ENCODE measurements at regions not wholly inside any gene's neighbourhood (a gene's known extent, or its start where the extent isn't known, plus 50 kb on each side); places are given as distances from the start of the nearest gene placed in this dataset.
"Not testable (repeated sequence)": the region's sequence is repeated elsewhere in the genome, so short reads cannot be mapped to it uniquely, and the experiment has no call there.

DNA sequence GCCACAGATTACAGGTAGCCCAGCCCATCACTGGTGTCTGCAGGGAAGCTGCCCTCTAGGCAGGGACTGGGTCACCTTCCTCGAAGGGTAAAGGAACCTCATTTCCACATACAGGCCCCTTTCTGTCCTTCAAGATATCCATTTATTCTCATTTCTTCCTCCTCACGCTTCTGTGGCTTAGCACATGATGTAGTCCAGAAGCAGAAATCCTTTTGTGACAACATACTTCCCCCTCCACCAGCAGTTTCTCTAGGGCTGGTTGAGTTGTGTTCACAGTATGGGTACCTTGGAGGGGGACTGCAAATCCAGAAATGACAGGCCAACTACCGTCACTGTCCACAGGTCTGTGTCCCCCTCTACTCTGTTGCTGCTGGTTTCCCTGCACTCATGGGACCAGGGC is 364.9 kb downstream of the ANAPC1 start:
- no peak for DNase-seq
- Histone ChIP-seq H3K4me1 (peaks cover 0 to 19% (median 14%) of the 10 kb centered on the region in 4 donors), H3K36me3 (no peaks in the 10 kb centered on the region), H3K27ac (no peak overlapping the region), H3K9me3 (no peaks in the 10 kb centered on the region), H3K27me3 (no peaks in the 10 kb centered on the region), H3K4me3 (no peak overlapping the region)
- intact Hi-C loops (cut with DNase I; ENCODE audit: low total_unique reads), result no loop called here
- TF ChIP-seq, protein P1, sequence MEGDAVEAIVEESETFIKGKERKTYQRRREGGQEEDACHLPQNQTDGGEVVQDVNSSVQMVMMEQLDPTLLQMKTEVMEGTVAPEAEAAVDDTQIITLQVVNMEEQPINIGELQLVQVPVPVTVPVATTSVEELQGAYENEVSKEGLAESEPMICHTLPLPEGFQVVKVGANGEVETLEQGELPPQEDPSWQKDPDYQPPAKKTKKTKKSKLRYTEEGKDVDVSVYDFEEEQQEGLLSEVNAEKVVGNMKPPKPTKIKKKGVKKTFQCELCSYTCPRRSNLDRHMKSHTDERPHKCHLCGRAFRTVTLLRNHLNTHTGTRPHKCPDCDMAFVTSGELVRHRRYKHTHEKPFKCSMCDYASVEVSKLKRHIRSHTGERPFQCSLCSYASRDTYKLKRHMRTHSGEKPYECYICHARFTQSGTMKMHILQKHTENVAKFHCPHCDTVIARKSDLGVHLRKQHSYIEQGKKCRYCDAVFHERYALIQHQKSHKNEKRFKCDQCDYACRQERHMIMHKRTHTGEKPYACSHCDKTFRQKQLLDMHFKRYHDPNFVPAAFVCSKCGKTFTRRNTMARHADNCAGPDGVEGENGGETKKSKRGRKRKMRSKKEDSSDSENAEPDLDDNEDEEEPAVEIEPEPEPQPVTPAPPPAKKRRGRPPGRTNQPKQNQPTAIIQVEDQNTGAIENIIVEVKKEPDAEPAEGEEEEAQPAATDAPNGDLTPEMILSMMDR (IDR thresholded peaks at IDR 0.05), result no peak

DNA sequence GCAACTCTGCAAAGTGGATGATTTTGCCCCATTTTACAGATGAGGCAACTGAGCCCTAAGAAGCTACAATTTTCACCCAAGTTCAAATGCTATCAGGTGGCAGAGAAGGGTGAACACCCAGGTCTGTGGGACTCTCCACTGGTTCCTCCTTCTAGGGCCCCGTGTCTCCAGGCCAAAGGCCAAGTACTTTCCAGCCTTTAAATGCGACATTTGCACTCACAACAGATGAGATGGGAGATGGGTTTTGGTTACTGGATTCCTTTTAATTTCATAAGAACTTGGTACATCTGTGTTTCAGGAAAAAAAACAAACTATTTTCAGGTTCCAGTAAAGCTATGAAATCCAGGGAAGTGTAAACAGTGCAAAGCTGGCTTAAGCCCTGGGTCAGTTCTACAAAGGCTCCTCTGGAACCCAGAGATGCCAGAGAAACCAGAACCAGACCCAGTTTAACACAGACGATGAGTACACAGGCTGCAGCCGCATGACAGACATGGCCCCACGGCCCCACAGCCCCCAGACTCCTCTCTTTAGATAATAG is 361.7 kb downstream of the ANAPC1 start:
- peaks cover 0 to 19% (median 14%) of the 10 kb centered on the region in 4 donors for H3K4me1 ChIP-seq
- H3K27me3 ChIP-seq, result no peaks in the 10 kb centered on the region
- intact Hi-C loops (cut with DNase I; ENCODE audit: low total_unique reads), result no loop called here
- no peak for DNase-seq
- TF ChIP-seq, protein P1 (IDR thresholded peaks at IDR 0.05), result no peak
- peak overlapping the region in 1 of 2 donors; percentile 4 for H3K27ac ChIP-seq
- no peaks in the 10 kb centered on the region for H3K9me3 ChIP-seq
- no peaks in the 10 kb centered on the region for H3K36me3 ChIP-seq
- no peak overlapping the region for H3K4me3 ChIP-seq

DNA sequence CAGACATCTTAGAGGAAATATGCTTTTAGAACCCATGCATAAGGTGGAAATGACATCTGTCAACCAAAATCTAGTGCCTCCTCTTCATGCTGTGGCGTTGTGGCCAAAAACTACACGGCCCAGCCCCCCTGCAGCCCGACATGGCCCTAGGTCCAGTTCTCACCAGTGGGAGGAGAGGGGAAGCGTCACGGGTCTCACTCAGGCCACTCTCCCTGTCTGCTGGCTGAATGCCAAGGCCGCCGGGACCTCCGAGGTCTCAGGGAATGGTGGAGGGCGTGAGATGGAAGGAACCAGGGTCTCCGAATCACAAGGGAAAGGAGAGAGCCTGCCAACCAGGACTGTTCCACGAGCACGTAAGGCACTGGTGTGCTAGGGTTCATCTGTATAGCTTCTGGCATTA is 361.0 kb downstream of the ANAPC1 start:
- Histone ChIP-seq H3K27me3 (no peaks in the 10 kb centered on the region), H3K27ac (no peak overlapping the region), H3K36me3 (no peaks in the 10 kb centered on the region), H3K9me3 (no peaks in the 10 kb centered on the region), H3K4me1 (peaks cover 0 to 19% (median 14%) of the 10 kb centered on the region in 4 donors), H3K4me3 (peak overlapping the region in 1 of 2 donors; percentile 6)
- DNase-seq, result no peak
- TF ChIP-seq, protein P1 (IDR thresholded peaks at IDR 0.05), result no peak
- intact Hi-C loops (cut with DNase I; ENCODE audit: low total_unique reads), result no loop called here

DNA sequence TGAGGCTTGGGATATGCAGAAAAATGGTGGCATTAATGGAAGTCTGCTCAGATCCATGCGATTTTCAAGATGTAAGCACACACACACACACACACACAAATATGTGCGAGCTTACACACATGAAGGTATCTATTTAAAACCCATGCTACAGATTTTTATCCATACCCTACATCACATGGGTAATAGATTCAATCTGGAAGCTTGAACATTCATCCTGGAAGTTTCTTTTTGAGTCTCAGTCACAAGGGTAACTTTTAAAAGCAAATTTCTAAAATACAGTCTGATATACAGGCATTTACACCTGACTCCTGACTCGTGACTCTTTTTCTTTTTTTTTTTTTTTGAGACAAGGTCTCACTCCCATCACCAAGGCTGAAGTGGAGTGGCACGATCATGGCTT is 359.0 kb downstream of the ANAPC1 start:
- H3K27me3 ChIP-seq; H3K27ac ChIP-seq; H3K36me3 ChIP-seq; H3K9me3 ChIP-seq; DNase-seq; intact Hi-C loops (cut with DNase I; ENCODE audit: low total_unique reads); H3K4me3 ChIP-seq: not testable (repeated sequence)
- H3K4me1 ChIP-seq, result peaks cover 0 to 19% (median 14%) of the 10 kb centered on the region in 4 donors

DNA sequence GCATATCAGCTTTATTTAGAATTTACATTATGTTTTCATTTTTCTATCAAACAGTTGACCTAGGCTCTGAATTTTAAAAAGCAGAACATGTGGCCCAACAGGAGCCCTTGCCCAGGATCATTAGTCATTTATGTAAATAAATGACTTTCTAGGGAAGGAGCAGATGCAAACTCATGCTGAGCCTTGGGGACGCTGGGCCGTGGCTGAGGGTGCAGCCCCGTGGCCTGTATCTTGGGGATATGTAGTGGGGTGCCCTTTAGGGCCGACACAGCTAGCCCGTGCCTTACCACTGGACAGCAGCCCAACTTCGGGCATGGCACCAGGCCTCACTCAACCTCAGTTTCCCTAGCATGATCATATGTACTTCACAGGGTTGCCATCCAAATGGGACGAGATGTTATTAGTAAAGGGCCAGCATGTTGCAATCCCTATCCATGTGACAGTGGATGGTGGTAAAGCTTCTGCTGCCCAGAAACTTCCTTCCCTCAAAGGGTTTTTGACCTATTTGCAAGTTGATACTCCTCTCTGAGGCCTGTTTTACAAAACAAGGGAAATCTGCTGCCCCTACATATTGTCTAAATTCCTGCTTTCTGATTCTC is 357.9 kb downstream of the ANAPC1 start:
- intact Hi-C loops (cut with DNase I; ENCODE audit: low total_unique reads); H3K4me3 ChIP-seq; H3K27me3 ChIP-seq; H3K9me3 ChIP-seq; H3K27ac ChIP-seq; DNase-seq; H3K36me3 ChIP-seq: not testable (repeated sequence)
- H3K4me1 ChIP-seq, result peaks cover 0 to 19% (median 14%) of the 10 kb centered on the region in 4 donors

DNA sequence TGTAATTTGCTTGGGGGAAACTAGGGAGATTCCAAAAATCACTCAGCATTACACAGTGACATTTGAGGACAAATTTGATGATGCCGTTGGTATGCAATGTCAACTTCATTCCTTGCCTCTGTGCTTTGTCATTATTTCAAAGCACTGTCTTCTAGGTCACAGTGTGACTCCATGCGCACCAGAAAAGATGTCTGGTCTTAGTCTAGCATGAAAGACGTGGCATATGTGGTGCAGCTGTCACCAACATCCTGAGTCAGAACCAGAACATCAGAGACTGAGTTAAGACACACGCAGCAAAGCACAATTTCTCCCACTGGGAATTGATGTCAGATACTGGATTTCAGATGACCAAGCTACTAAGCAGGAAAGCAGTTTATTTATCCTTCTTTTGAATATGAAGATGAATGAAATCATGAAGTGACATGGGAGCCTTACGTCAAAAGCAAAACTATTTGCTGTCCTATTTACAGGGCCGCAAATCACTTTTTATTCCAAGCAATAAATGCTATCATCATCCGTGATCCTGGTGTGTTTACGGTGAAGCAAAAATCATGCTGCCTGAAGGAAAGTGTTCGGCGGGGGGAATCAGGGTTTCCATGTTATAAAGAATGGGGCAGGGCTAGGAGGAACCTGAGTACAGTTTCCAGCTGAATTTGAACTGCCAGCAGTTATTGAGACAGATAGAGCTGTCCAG is 356.1 kb downstream of the ANAPC1 start:
- H3K9me3 ChIP-seq; H3K27me3 ChIP-seq; DNase-seq; H3K4me3 ChIP-seq; H3K27ac ChIP-seq; intact Hi-C loops (cut with DNase I; ENCODE audit: low total_unique reads); H3K36me3 ChIP-seq: not testable (repeated sequence)
- peaks cover 0 to 11% (median 7%) of the 10 kb centered on the region in 4 donors for H3K4me1 ChIP-seq

DNA sequence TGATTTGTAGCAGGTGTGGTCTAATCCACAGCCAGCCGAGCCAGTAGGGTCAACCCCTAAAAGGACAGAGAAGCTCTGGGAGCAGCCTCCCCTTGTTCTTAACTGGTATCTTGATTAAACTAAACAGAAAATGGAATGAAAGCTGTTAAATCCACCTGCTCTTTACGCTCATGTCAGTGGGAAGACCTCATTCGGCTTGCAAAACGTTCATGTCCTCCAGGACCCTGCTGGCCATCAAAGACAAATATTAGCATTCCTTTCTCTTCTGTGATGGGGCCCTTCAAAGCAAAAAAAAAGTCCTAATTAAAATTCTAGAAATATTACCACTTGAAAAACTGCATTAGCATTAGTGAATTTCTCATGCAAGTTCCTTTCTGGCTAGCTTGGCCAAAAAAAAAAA is 355.0 kb downstream of the ANAPC1 start:
- H3K9me3 ChIP-seq; H3K36me3 ChIP-seq; intact Hi-C loops (cut with DNase I; ENCODE audit: low total_unique reads); H3K4me3 ChIP-seq; H3K4me1 ChIP-seq; DNase-seq; H3K27ac ChIP-seq; H3K27me3 ChIP-seq: not testable (repeated sequence)

DNA sequence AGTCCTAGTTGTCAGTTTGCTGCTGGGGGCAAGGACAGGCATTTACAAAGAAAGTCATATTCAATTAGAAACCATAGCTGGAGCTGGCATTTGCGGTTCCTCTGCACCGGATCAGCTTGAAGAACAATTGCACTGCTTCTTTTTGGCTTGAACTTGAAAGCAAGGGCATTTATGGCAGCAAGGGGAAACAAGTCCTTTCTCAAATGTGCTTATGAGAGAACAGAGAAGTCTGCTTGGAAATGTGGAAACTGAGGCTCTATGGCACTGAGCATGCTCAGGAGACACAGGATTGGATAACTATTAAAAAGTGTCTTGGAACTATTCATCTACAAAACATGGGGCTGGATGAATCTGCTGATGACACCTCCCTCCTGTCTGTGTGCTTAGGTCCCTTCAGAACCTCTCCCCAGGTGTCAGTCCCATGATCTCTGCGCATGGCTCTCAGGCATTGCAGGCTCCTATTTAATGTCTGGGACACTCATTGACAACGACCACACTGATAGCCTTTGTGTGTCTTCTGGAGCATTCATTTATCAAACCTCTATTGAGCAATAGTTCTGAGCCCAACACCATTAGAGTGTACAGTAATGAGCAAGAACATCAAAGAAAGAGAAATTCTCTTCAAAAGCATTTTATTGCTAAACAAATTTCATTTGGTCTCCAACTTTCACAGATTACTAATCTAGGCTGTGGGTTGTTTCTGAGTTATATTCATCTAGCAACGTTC is 353.6 kb downstream of the ANAPC1 start:
- H3K27me3 ChIP-seq; H3K36me3 ChIP-seq; DNase-seq; H3K4me3 ChIP-seq; intact Hi-C loops (cut with DNase I; ENCODE audit: low total_unique reads); H3K9me3 ChIP-seq; H3K4me1 ChIP-seq; H3K27ac ChIP-seq: not testable (repeated sequence)

DNA sequence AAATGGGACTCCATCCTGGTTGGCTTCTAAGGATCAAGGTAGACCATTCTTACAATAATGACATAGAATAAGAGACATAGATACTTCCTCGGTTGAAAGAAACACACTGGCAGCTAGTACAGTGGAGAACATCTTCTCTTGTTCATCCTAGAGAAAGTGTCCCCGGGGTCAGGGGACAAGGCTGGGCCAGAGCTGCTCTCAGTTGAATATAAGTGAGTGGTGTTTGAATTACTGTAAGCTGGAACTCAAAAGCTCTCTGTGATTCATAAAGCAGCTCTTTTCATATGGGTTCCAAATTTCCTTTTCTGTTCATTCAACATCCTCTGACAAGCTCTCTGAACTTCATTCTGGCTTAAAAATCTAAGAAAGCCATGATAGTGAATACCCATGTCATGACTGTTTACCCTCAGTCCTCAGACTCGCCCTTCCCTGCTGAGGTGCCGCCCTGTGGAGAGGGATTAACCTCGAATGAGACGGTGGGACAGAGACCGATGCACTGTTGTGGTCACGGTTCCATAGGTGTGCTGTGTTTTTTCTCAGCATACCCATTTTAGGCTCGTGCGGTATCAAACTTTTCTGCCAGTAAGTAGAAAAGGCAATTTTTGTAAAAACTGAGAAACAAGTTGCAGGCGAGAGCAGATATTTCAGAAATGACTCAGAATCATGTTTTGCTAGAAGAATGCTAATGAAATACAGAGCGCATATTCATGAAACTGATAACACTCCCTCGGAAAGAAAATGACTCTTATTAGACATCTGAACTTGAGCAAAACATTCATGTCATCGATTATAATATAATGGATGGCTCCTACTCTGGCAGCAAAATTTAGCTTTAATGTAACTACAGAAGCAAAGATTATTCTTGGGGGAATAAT is 351.1 kb downstream of the ANAPC1 start:
- peaks cover 0 to 10% (median 2%) of the 10 kb centered on the region in 4 donors for H3K4me1 ChIP-seq
- DNase-seq; intact Hi-C loops (cut with DNase I; ENCODE audit: low total_unique reads); H3K27me3 ChIP-seq; H3K27ac ChIP-seq; H3K4me3 ChIP-seq; H3K9me3 ChIP-seq; H3K36me3 ChIP-seq: not testable (repeated sequence)

All from tibial artery (tissue), 4 donors.